ENCODE measurements at regions not wholly inside any gene's neighbourhood (a gene's known extent, or its start where the extent isn't known, plus 50 kb on each side); places are given as distances from the start of the nearest gene placed in this dataset.

DNA sequence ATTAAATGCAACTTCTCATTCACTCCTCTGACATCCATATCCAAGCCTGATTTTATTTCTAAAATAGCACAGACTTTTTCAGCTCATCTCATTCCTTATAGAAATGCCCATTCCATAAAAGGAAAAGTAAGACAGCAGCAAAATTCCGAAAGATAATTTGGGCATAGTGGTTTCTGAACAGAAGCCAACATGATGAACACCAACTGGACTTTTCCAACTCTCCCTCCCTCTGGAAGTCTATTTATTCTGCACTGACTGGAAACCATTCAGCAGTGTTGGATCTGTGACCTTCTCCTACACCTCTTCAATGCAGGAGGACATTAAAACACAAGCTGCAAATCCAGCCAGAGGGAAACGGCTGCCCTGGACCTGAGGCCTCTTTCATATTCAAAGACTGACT is 306.2 kb upstream of the NT5E start:
- TF ChIP-seq CTCF (conservative IDR thresholded peaks at IDR 0.05; ENCODE audit: low read depth, low read length) (no peak), MXI1 (IDR thresholded peaks at IDR 0.05; ENCODE audit: borderline replicate concordance, low read depth, low read length) (no peak), BHLHE40 (IDR thresholded peaks at IDR 0.05; ENCODE audit: low read depth, low read length) (no peak), SMC3 (IDR thresholded peaks at IDR 0.05; ENCODE audit: low read depth, low read length) (no peak), CEBPB (IDR thresholded peaks at IDR 0.05; ENCODE audit: low read depth, low read length) (no peak), RCOR1 (IDR thresholded peaks at IDR 0.05; ENCODE audit: insufficient replicate concordance, low read length) (no peak), POLR2A (IDR thresholded peaks at IDR 0.05; ENCODE audit: low read depth, low read length) (no peak), USF2 (IDR thresholded peaks at IDR 0.05; ENCODE audit: low read depth, low read length) (no peak), MAFK (IDR thresholded peaks at IDR 0.05; ENCODE audit: low read depth, low read length) (no peak), RFX5 (IDR thresholded peaks at IDR 0.05; ENCODE audit: low read depth, low read length) (no peak)
- TF ChIP-seq, protein P1, sequence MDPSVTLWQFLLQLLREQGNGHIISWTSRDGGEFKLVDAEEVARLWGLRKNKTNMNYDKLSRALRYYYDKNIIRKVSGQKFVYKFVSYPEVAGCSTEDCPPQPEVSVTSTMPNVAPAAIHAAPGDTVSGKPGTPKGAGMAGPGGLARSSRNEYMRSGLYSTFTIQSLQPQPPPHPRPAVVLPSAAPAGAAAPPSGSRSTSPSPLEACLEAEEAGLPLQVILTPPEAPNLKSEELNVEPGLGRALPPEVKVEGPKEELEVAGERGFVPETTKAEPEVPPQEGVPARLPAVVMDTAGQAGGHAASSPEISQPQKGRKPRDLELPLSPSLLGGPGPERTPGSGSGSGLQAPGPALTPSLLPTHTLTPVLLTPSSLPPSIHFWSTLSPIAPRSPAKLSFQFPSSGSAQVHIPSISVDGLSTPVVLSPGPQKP (IDR thresholded peaks at IDR 0.05; ENCODE audit: borderline replicate concordance, low read depth, low read length): no peak

Data from IMR-90 (cell line).